K562 (cell line): ENCODE measurements at regions not wholly inside any gene's neighbourhood (a gene's known extent, or its start where the extent isn't known, plus 50 kb on each side); places are given as distances from the start of the nearest gene placed in this dataset.

Source experiments
- HMGN3 ChIP-seq: IDR thresholded peaks from 2 replicates; pipeline ENCODE4 v1.6.1; 2011; ENCODE audit warnings: borderline replicate concordance, low read depth, mild to moderate bottlenecking, mixed read lengths, low read length; ENCODE audit not compliant: insufficient read length; ENCODE audit errors: extremely low read depth
- NR1H2 ChIP-seq: sonication (generic); formaldehyde crosslinking; IDR thresholded peaks from 2 replicates; pipeline ENCODE4 v1.4.0; 2020; ENCODE audit warnings: mild to moderate bottlenecking, missing genetic modification reagents
- POLR2AphosphoS5 ChIP-seq: IDR thresholded peaks from 2 replicates; pipeline ENCODE4 v1.6.1; 2011; ENCODE audit warnings: mild to moderate bottlenecking, low read depth, low read length, moderate library complexity; ENCODE audit not compliant: control insufficient read depth, insufficient read depth
- SMAD2 ChIP-seq: fragments of 150-350 bp; IDR thresholded peaks from 2 replicates; pipeline ENCODE4 v1.6.1; 2014; ENCODE audit warnings: low read depth, mild to moderate bottlenecking, low read length
- SRF ChIP-seq, 2 experiments: fragments of 250-450, 450-650 bp in 1 of 2; sonication (Bioruptor Pico) in 1 of 2; sonication (generic) in 1 of 2; formaldehyde crosslinking; IDR thresholded peaks; 2 replicates each; pipeline versions ENCODE4 v1.5.0 to v1.5.1; 2020 to 2022; ENCODE audit warnings: mild to moderate bottlenecking in 1 of 2, missing genetic modification reagents in 1 of 2
- ZKSCAN1 ChIP-seq: fragments of 150-350 bp; IDR thresholded peaks from 2 replicates; pipeline ENCODE4 v1.6.1; 2016; ENCODE audit warnings: low read depth, low read length
- ZNF175 ChIP-seq: fragments of 200-800 bp; sonication (Bioruptor generic); IDR thresholded peaks from 2 replicates; pipeline ENCODE4 v1.6.1; 2016; ENCODE audit warnings: low read depth, mild to moderate bottlenecking, missing genetic modification characterization, missing compliant biosample characterization
- ZNF24 ChIP-seq: fragments of 450-650 bp; IDR thresholded peaks from 2 replicates; pipeline ENCODE4 v1.6.1; 2016
- ZNF311 ChIP-seq: fragments of 250-450 bp; sonication (Bioruptor Pico); IDR thresholded peaks from 2 replicates; pipeline ENCODE4 v1.4.0; 2020; ENCODE audit warnings: mild to moderate bottlenecking, moderate library complexity
- ZNF512 ChIP-seq: IDR thresholded peaks from 2 replicates; pipeline ENCODE4 v1.6.1; 2016; ENCODE audit warnings: missing genetic modification characterization, missing compliant biosample characterization
- TF ChIP-seq, protein P1 (sequence below): sonication (generic); formaldehyde crosslinking; IDR thresholded peaks from 2 replicates; pipeline ENCODE4 v1.8.1; 2023; ENCODE audit warnings: mild to moderate bottlenecking, missing genetic modification reagents
- TF ChIP-seq, protein P2 (sequence below): conservative IDR thresholded peaks from 2 replicates; pipeline ENCODE4 v1.6.1; 2011; ENCODE audit warnings: low read depth, mild to moderate bottlenecking, low read length; ENCODE audit not compliant: control insufficient read depth
- TF ChIP-seq, protein P3 (sequence below): sonication (generic); formaldehyde crosslinking; IDR thresholded peaks from 2 replicates; pipeline ENCODE4 v1.4.0; 2020; ENCODE audit warnings: mild to moderate bottlenecking, missing genetic modification reagents

DNA sequence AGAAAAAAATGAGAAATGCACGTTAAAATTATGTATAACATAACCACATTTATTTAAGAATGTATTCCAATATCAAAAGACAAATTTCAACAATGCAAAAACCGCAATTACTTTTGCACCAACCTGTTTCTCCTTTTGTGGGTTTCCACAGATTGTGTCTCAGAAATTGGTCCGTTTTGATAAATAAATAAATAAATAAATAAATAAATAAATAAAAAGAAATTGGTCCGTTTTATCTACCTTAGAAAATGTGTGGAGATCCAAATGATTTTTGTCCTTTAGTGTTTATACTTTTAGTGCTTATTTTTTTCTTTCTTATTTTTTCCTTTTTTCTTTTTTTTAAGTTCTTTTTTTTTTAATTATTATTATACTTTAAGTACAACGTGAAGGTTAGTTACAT is 1682.2 kb upstream of the TMEFF2 start:
- TF ChIP-seq NR1H2 (CRISPR knock-in tag) (no peak), SRF (CRISPR knock-in tag; IDR thresholded peaks at IDR 0.05) (no peak), HMGN3 (no peak), ZNF24 (no peak), ZKSCAN1 (no peak), ZNF175 (no peak), SMAD2 (no peak), POLR2AphosphoS5 (no peak), ZNF311 (CRISPR knock-in tag) (no peak), ZNF512 (tag) (no peak)
- TF ChIP-seq, protein P1, sequence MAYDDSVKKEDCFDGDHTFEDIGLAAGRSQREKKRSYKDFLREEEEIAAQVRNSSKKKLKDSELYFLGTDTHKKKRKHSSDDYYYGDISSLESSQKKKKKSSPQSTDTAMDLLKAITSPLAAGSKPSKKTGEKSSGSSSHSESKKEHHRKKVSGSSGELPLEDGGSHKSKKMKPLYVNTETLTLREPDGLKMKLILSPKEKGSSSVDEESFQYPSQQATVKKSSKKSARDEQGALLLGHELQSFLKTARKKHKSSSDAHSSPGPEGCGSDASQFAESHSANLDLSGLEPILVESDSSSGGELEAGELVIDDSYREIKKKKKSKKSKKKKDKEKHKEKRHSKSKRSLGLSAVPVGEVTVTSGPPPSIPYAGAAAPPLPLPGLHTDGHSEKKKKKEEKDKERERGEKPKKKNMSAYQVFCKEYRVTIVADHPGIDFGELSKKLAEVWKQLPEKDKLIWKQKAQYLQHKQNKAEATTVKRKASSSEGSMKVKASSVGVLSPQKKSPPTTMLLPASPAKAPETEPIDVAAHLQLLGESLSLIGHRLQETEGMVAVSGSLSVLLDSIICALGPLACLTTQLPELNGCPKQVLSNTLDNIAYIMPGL (CRISPR knock-in tag) = no peak
- TF ChIP-seq, protein P2, sequence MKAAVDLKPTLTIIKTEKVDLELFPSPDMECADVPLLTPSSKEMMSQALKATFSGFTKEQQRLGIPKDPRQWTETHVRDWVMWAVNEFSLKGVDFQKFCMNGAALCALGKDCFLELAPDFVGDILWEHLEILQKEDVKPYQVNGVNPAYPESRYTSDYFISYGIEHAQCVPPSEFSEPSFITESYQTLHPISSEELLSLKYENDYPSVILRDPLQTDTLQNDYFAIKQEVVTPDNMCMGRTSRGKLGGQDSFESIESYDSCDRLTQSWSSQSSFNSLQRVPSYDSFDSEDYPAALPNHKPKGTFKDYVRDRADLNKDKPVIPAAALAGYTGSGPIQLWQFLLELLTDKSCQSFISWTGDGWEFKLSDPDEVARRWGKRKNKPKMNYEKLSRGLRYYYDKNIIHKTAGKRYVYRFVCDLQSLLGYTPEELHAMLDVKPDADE = no peak
- TF ChIP-seq, protein P3, sequence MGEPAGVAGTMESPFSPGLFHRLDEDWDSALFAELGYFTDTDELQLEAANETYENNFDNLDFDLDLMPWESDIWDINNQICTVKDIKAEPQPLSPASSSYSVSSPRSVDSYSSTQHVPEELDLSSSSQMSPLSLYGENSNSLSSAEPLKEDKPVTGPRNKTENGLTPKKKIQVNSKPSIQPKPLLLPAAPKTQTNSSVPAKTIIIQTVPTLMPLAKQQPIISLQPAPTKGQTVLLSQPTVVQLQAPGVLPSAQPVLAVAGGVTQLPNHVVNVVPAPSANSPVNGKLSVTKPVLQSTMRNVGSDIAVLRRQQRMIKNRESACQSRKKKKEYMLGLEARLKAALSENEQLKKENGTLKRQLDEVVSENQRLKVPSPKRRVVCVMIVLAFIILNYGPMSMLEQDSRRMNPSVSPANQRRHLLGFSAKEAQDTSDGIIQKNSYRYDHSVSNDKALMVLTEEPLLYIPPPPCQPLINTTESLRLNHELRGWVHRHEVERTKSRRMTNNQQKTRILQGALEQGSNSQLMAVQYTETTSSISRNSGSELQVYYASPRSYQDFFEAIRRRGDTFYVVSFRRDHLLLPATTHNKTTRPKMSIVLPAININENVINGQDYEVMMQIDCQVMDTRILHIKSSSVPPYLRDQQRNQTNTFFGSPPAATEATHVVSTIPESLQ (CRISPR knock-in tag) = no peak
